ENCODE measurements at regions not wholly inside any gene's neighbourhood (a gene's known extent, or its start where the extent isn't known, plus 50 kb on each side); places are given as distances from the start of the nearest gene placed in this dataset.

DNA sequence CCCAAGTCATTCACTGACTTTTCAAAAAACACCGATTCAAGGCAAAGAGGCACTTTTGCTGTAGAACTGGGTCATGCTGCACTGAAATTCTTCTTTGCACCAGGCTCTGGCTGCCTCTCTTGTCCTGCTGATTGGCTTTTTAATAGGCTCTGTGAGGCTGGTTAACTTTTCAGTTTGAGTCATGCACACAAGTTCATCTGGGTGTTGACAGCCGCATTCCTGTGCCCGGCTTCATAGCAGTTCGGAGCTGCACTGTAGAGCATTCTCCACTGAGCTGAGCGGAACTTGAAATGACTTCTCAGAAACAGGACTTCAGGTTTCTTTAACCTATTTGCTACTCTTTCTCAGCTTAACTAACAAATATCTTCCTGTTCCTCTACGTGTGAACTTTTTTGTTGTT lies 978.3 kb downstream of the UQCRFS1 start:
- intact Hi-C loops (cut with DNase I): no loop called here
- H3K36me3 ChIP-seq (ENCODE audit: insufficient read depth in 1 of 2, low read depth in 1 of 2): no peaks in the 10 kb centered on the region
- no peaks in the 10 kb centered on the region for H3K4me1 ChIP-seq
- WGBS, 3 donors: 38 to 63% (median 57%) methylated on average over 6 of the region's 6 CpGs
- TF ChIP-seq, protein P1, sequence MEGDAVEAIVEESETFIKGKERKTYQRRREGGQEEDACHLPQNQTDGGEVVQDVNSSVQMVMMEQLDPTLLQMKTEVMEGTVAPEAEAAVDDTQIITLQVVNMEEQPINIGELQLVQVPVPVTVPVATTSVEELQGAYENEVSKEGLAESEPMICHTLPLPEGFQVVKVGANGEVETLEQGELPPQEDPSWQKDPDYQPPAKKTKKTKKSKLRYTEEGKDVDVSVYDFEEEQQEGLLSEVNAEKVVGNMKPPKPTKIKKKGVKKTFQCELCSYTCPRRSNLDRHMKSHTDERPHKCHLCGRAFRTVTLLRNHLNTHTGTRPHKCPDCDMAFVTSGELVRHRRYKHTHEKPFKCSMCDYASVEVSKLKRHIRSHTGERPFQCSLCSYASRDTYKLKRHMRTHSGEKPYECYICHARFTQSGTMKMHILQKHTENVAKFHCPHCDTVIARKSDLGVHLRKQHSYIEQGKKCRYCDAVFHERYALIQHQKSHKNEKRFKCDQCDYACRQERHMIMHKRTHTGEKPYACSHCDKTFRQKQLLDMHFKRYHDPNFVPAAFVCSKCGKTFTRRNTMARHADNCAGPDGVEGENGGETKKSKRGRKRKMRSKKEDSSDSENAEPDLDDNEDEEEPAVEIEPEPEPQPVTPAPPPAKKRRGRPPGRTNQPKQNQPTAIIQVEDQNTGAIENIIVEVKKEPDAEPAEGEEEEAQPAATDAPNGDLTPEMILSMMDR (IDR thresholded peaks at IDR 0.05): no peak
- no peaks in the 10 kb centered on the region for H3K27me3 ChIP-seq (ENCODE audit: insufficient read depth in 3 of 3, low read length in 2 of 3)
- H3K27ac ChIP-seq: no peak overlapping the region
- no peak overlapping the region for H3K4me3 ChIP-seq
- ATAC-seq (no peak), DNase-seq (no peak)
- H3K9me3 ChIP-seq: no peaks in the 10 kb centered on the region

DNA sequence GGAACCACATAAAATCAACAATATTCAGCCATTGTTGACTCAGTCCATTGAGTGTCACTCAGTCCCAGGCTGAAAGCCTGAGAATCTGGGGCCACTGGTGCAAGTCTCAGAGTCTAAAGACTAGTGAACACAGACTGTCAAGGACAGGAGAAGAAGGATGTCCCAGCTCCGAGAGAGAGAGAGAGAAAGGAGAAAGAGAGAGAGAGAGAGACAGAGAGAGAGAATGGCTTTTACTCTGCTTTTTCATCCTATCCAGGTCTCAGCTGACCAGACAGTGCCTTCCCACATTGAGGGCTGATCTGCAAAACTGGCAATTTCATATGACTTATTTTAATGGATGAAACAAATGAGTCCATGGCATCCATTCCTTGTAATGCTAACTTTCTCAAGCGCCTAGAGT lies 984.1 kb downstream of the UQCRFS1 start:
- Histone ChIP-seq H3K27me3 (ENCODE audit: insufficient read depth in 3 of 3, low read length in 2 of 3) (no peaks in the 10 kb centered on the region), H3K27ac (no peak overlapping the region), H3K4me1 (no peaks in the 10 kb centered on the region), H3K36me3 (ENCODE audit: insufficient read depth in 1 of 2, low read depth in 1 of 2) (no peaks in the 10 kb centered on the region), H3K4me3 (no peak overlapping the region), H3K9me3 (no peaks in the 10 kb centered on the region)
- DNase-seq: no peak
- ATAC-seq: no peak
- TF ChIP-seq, protein P1 (IDR thresholded peaks at IDR 0.05): no peak
- intact Hi-C loops (cut with DNase I): no loop called here
- 74 to 97% (median 92%) methylated on average over 2 of the region's 2 CpGs for WGBS, 3 donors

DNA sequence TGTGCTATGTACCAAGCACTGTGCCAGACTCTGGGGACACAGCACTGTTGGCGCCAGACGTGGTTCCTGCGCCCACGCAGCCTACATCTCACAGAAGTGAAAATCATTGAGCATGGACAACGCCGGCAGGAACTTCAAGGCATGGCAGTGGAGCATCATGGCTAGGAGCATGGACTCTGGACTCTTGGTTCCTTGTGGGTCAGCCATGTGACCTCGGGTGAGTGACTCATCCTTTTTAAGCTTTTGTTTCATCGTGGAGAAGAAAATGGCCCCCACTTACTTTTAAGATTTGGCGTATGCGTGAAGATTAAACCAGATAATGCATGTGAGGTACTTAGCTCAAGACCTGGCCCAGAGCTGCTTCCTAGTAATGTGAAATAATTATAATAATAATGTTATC lies 988.5 kb downstream of the UQCRFS1 start:
- Histone ChIP-seq H3K9me3 (no peaks in the 10 kb centered on the region), H3K4me3 (no peak overlapping the region), H3K27ac (no peak overlapping the region), H3K4me1 (no peaks in the 10 kb centered on the region), H3K36me3 (ENCODE audit: insufficient read depth in 1 of 2, low read depth in 1 of 2) (no peaks in the 10 kb centered on the region), H3K27me3 (ENCODE audit: insufficient read depth in 3 of 3, low read length in 2 of 3) (no peaks in the 10 kb centered on the region)
- TF ChIP-seq, protein P1 (IDR thresholded peaks at IDR 0.05): no peak
- DNase-seq (no peak), ATAC-seq (no peak)
- intact Hi-C loops (cut with DNase I): no loop called here
- 87 to 91% (median 89%) methylated on average over 10 of the region's 10 CpGs for WGBS, 3 donors

DNA sequence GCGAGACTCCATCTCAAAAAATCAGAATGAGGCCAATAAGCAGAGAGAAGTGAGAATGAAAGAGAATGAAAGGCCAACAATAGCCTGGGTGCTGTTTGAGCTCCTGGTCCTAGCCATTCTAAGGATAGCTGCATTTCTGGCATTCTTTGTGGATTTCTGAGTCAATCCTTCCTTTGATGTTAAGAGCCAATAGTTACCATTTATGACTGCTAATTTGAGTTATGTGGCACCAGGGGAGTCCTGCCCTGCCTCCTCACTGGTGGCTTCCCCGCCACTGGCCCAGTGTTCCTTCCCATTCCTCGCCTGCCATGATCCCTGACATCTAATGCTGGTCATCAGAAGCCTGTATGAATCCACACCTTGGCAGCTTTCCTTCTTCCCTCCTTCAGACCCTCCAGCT lies 991.2 kb downstream of the UQCRFS1 start:
- TF ChIP-seq, protein P1 (IDR thresholded peaks at IDR 0.05): no peak
- intact Hi-C loops (cut with DNase I): no loop called here
- H3K36me3 ChIP-seq (ENCODE audit: insufficient read depth in 1 of 2, low read depth in 1 of 2): no peaks in the 10 kb centered on the region
- H3K27ac ChIP-seq: no peak overlapping the region
- no peaks in the 10 kb centered on the region for H3K4me1 ChIP-seq
- WGBS, 3 donors: 77 to 86% (median 84%) methylated on average over 3 of the region's 3 CpGs
- no peaks in the 10 kb centered on the region for H3K27me3 ChIP-seq (ENCODE audit: insufficient read depth in 3 of 3, low read length in 2 of 3)
- ATAC-seq: no peak
- no peaks in the 10 kb centered on the region for H3K9me3 ChIP-seq
- H3K4me3 ChIP-seq: no peak overlapping the region
- DNase-seq: no peak

DNA sequence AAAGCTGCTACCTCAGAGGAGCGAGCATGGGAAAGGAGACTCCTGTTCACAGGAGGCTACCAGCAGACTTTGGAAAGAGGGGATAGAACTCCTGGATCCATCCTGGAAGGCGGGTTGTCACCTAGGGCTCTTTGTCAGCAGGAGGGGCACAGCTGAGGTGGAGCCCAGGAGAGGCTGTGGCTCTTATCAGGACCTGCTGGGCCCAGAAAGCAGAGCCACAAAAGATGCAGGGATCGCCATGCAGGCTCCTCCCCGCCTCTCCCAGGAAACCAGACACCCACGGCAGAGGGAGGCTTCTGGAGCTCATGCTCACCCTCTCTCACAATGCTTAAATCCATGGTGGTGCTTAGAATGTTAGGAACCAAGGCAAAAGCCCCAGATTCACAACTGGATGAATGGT lies 994.2 kb downstream of the UQCRFS1 start:
- intact Hi-C loops (cut with DNase I): no loop called here
- peaks cover 0 to 7% (median 0%) of the 10 kb centered on the region in 3 donors for H3K27me3 ChIP-seq (ENCODE audit: insufficient read depth in 3 of 3, low read length in 2 of 3)
- no peaks in the 10 kb centered on the region for H3K4me1 ChIP-seq
- H3K9me3 ChIP-seq: no peaks in the 10 kb centered on the region
- DNase-seq: no peak
- TF ChIP-seq, protein P1 (IDR thresholded peaks at IDR 0.05): no peak
- no peaks in the 10 kb centered on the region for H3K36me3 ChIP-seq (ENCODE audit: insufficient read depth in 1 of 2, low read depth in 1 of 2)
- H3K4me3 ChIP-seq: no peak overlapping the region
- no peak overlapping the region for H3K27ac ChIP-seq
- WGBS, 3 donors: 42 to 53% (median 50%) methylated on average over 5 of the region's 5 CpGs
- ATAC-seq: no peak

All from psoas muscle (tissue), 7 donors.